ENCODE measurements at regions not wholly inside any gene's neighbourhood (a gene's known extent, or its start where the extent isn't known, plus 50 kb on each side); places are given as distances from the start of the nearest gene placed in this dataset.
"Not testable (repeated sequence)": the region's sequence is repeated elsewhere in the genome, so short reads cannot be mapped to it uniquely, and the experiment has no call there.

- intact Hi-C loops (cut with DNase I; ENCODE audit: low total_unique reads); H3K4me3 ChIP-seq (ENCODE audit: low read depth, poor library complexity, severe bottlenecking); DNase-seq (ENCODE audit: low spot score in 2 of 2): not testable (repeated sequence)
- 89% methylated on average over 3 of the region's 3 CpGs for WGBS, 2 donors
Observed at GRCh38 chr7:86985342-86985741, 74.1 kb downstream of the ELAPOR2 start.

GRCh38 chr7:86983654-86984053 is 75.8 kb downstream of the ELAPOR2 start:
- intact Hi-C loops (cut with DNase I; ENCODE audit: low total_unique reads); DNase-seq (ENCODE audit: low spot score in 2 of 2); H3K4me3 ChIP-seq (ENCODE audit: low read depth, poor library complexity, severe bottlenecking): not testable (repeated sequence)
- WGBS, 2 donors: 91 to 92% methylated on average over 1 of the region's 1 CpG

GRCh38 chr7:86981937-86982336 is 77.5 kb downstream of the ELAPOR2 start:
- DNase-seq (ENCODE audit: low spot score in 2 of 2); H3K4me3 ChIP-seq (ENCODE audit: low read depth, poor library complexity, severe bottlenecking); intact Hi-C loops (cut with DNase I; ENCODE audit: low total_unique reads): not testable (repeated sequence)
- 90 to 96% methylated on average over 8 to 9 of the region's 9 CpGs for WGBS, 2 donors

GRCh38 chr7:86981127-86981526 is 78.3 kb downstream of the ELAPOR2 start:
- DNase-seq (ENCODE audit: low spot score in 2 of 2): no peak
- intact Hi-C loops (cut with DNase I; ENCODE audit: low total_unique reads): no loop called here
- TF ChIP-seq POLR2A (IDR thresholded peaks at IDR 0.05) (no peak), CTCF (IDR thresholded peaks at IDR 0.05) (no peak)
- 72 to 76% methylated on average over 2 of the region's 2 CpGs for WGBS, 2 donors
- no peak overlapping the region for H3K4me3 ChIP-seq (ENCODE audit: low read depth, poor library complexity, severe bottlenecking)

- H3K4me3 ChIP-seq (ENCODE audit: low read depth, poor library complexity, severe bottlenecking): no peak overlapping the region
- intact Hi-C loops (cut with DNase I; ENCODE audit: low total_unique reads): no loop called here
- no peak for TF ChIP-seq POLR2A (IDR thresholded peaks at IDR 0.05)
- TF ChIP-seq CTCF (IDR thresholded peaks at IDR 0.05): no peak
- WGBS, 2 donors: 60 to 62% methylated on average over 3 of the region's 3 CpGs
- DNase-seq (ENCODE audit: low spot score in 2 of 2): no peak
Observed at GRCh38 chr7:86980223-86980622, 79.2 kb downstream of the ELAPOR2 start.

GRCh38 chr7:86978808-86979506 is 80.5 kb downstream of the ELAPOR2 start:
- intact Hi-C loops (cut with DNase I; ENCODE audit: low total_unique reads): no loop called here
- TF ChIP-seq CTCF (IDR thresholded peaks at IDR 0.05) (no peak), POLR2A (IDR thresholded peaks at IDR 0.05) (no peak)
- no peak overlapping the region for H3K4me3 ChIP-seq (ENCODE audit: low read depth, poor library complexity, severe bottlenecking)
- DNase-seq (ENCODE audit: low spot score in 2 of 2): no peak
- 39 to 53% methylated on average over 3 of the region's 3 CpGs for WGBS, 2 donors

- 94 to 98% methylated on average over 3 of the region's 3 CpGs for WGBS, 2 donors
- H3K4me3 ChIP-seq (ENCODE audit: low read depth, poor library complexity, severe bottlenecking): no peak overlapping the region
- intact Hi-C loops (cut with DNase I; ENCODE audit: low total_unique reads): no loop called here
- TF ChIP-seq POLR2A (IDR thresholded peaks at IDR 0.05): no peak
- TF ChIP-seq CTCF (IDR thresholded peaks at IDR 0.05): no peak
- DNase-seq (ENCODE audit: low spot score in 2 of 2): no peak
Observed at GRCh38 chr7:86976958-86977357, 82.5 kb downstream of the ELAPOR2 start.

All from lower leg skin (tissue), 4 donors.